ENCODE measurements at regions not wholly inside any gene's neighbourhood (a gene's known extent, or its start where the extent isn't known, plus 50 kb on each side); places are given as distances from the start of the nearest gene placed in this dataset.
A peak's percentile ranks its signal among the peaks of the same experiment; 100 is the strongest.

- H2AFZ ChIP-seq, result no peak overlapping the region
- Mint-ChIP-seq H3K27me3 (ENCODE audit: insufficient read depth, low read depth, poor library complexity) (no peaks in the 10 kb centered on the region), H3K4me1 (peaks cover 27% of the 10 kb centered on the region), H3K36me3 (ENCODE audit: low read depth) (no peaks in the 10 kb centered on the region), H3K4me3 (no peak overlapping the region), H3K27ac (0 out of 2 replicates have a peak overlapping the region, but pooled peaks have one; percentile 38), H3K9me3 (no peaks in the 10 kb centered on the region)
- H3K27ac ChIP-seq (ENCODE audit: low read depth), result no peak overlapping the region
- ATAC-seq, result no peak
- no peak overlapping the region for H3K4me3 ChIP-seq
- H3F3A ChIP-seq (replicated peaks; ENCODE audit: low read depth), result no peaks in the 10 kb centered on the region
- no peak overlapping the region for H3K4me2 ChIP-seq
- TF ChIP-seq CTCF (conservative IDR thresholded peaks at IDR 0.05; ENCODE audit: low read depth in 2 of 2) (no peak), ZNF462 (CRISPR knock-in tag; IDR thresholded peaks at IDR 0.05) (no peak), REST (IDR thresholded peaks at IDR 0.05; ENCODE audit: unreplicated experiment) (no peak), ZNF331 (CRISPR knock-in tag; IDR thresholded peaks at IDR 0.05; ENCODE audit: low read depth) (no peak), CREB1 (CRISPR knock-in tag; IDR thresholded peaks at IDR 0.05; ENCODE audit: low read depth) (no peak)
- peaks cover 10% of the 10 kb centered on the region for H3K9me2 ChIP-seq (ENCODE audit: insufficient read depth)
- no peaks in the 10 kb centered on the region for H3K79me2 ChIP-seq (replicated peaks; ENCODE audit: insufficient read depth)
- no peaks in the 10 kb centered on the region for H4K20me1 ChIP-seq (replicated peaks; ENCODE audit: insufficient read depth)
- no peak for DNase-seq (ENCODE audit: low spot score)
- no peaks in the 10 kb centered on the region for H3K27me3 ChIP-seq (ENCODE audit: insufficient read depth)
- peaks cover 11% of the 10 kb centered on the region for H3K4me1 ChIP-seq (ENCODE audit: insufficient read depth)
- no peaks in the 10 kb centered on the region for H3K36me3 ChIP-seq (ENCODE audit: insufficient read depth)
Observed at GRCh38 chr10:106311590-106311989, 852.9 kb downstream of the SORCS1 start.

Data from GM23338 (cell line).